Immature natural killer cell (primary cell): ENCODE measurements at regions not wholly inside any gene's neighbourhood (a gene's known extent, or its start where the extent isn't known, plus 50 kb on each side); places are given as distances from the start of the nearest gene placed in this dataset.
"Not testable (repeated sequence)": the region's sequence is repeated elsewhere in the genome, so short reads cannot be mapped to it uniquely, and the experiment has no call there.

Experiments
- DNase-seq, 3 donors: peaks; one replicate each; pipeline ENCODE4 v3.0.0; 2022; ENCODE audit warnings: mixed read lengths in 1 of 3
- H3K27ac Mint-ChIP-seq, 6 donors: one replicate each; pipeline ENCODE4 v1.8.0; 2020; ENCODE audit warnings: mixed read lengths in 6 of 6, mild to moderate bottlenecking in 5 of 6, inconsistent platforms in 4 of 6, moderate library complexity in 3 of 6
- H3K27me3 Mint-ChIP-seq, 3 donors: one replicate each; pipeline ENCODE4 v1.8.0; 2020 to 2021; ENCODE audit warnings: low read depth in 3 of 3, mild to moderate bottlenecking in 3 of 3, mixed read lengths in 3 of 3, moderate library complexity in 3 of 3, inconsistent platforms in 1 of 3
- H3K36me3 Mint-ChIP-seq, 3 donors: one replicate each; pipeline ENCODE4 v1.8.0; 2020; ENCODE audit warnings: mixed read lengths in 3 of 3, inconsistent platforms in 2 of 3, mild to moderate bottlenecking in 2 of 3
- H3K4me1 Mint-ChIP-seq, 2 donors: one replicate each; pipeline ENCODE4 v1.8.0; 2020; ENCODE audit warnings: inconsistent platforms in 2 of 2, mild to moderate bottlenecking in 2 of 2, mixed read lengths in 2 of 2, moderate library complexity in 1 of 2
- H3K4me3 Mint-ChIP-seq, 5 donors: one replicate each; pipeline ENCODE4 v1.8.0; 2020; ENCODE audit warnings: mild to moderate bottlenecking in 5 of 5, mixed read lengths in 5 of 5, inconsistent platforms in 3 of 5, moderate library complexity in 3 of 5
- H3K9me3 Mint-ChIP-seq, 6 donors: one replicate each; pipeline ENCODE4 v1.8.0; 2020; ENCODE audit warnings: mild to moderate bottlenecking in 6 of 6, mixed read lengths in 6 of 6, inconsistent platforms in 4 of 6, moderate library complexity in 3 of 6

- Mint-ChIP-seq H3K27ac (no peak overlapping the region), H3K4me3 (no peak overlapping the region), H3K4me1 (no peaks in the 10 kb centered on the region), H3K9me3 (no peaks in the 10 kb centered on the region), H3K27me3 (peaks cover 2 to 17% (median 4%) of the 10 kb centered on the region in 3 donors), H3K36me3 (no peaks in the 10 kb centered on the region)
- no peak for DNase-seq
Measured at GRCh38 chr10:131829156-131829930, 71.5 kb upstream of the PPP2R2D start.

GRCh38 chr10:131830446-131831130, 70.2 kb upstream of the PPP2R2D start:
- Mint-ChIP-seq H3K27me3 (peaks cover 2 to 16% (median 4%) of the 10 kb centered on the region in 3 donors), H3K4me1 (no peaks in the 10 kb centered on the region), H3K4me3 (no peak overlapping the region), H3K36me3 (no peaks in the 10 kb centered on the region), H3K27ac (no peak overlapping the region), H3K9me3 (peaks cover 0 to 4% (median 0%) of the 10 kb centered on the region in 6 donors)
- DNase-seq = no peak

- Mint-ChIP-seq H3K36me3 (no peaks in the 10 kb centered on the region), H3K27ac (no peak overlapping the region), H3K9me3 (peaks cover 0 to 4% (median 0%) of the 10 kb centered on the region in 6 donors), H3K4me1 (no peaks in the 10 kb centered on the region), H3K4me3 (no peak overlapping the region), H3K27me3 (peaks cover 3 to 13% (median 4%) of the 10 kb centered on the region in 3 donors)
- no peak for DNase-seq
Measured at GRCh38 chr10:131831561-131831960, 69.2 kb upstream of the PPP2R2D start.

- Mint-ChIP-seq H3K27me3 (peaks cover 4 to 11% (median 4%) of the 10 kb centered on the region in 3 donors), H3K36me3 (no peaks in the 10 kb centered on the region), H3K4me3 (no peak overlapping the region), H3K4me1 (no peaks in the 10 kb centered on the region), H3K9me3 (peaks cover 0 to 4% (median 0%) of the 10 kb centered on the region in 6 donors), H3K27ac (no peak overlapping the region)
- DNase-seq = no peak
Measured at GRCh38 chr10:131832056-131832685, 68.6 kb upstream of the PPP2R2D start.

- Mint-ChIP-seq H3K36me3 (no peaks in the 10 kb centered on the region), H3K27me3 (peaks cover 2 to 11% (median 4%) of the 10 kb centered on the region in 3 donors), H3K9me3 (peaks cover 0 to 4% (median 0%) of the 10 kb centered on the region in 6 donors), H3K4me3 (no peak overlapping the region), H3K27ac (no peak overlapping the region), H3K4me1 (no peaks in the 10 kb centered on the region)
- no peak for DNase-seq
Measured at GRCh38 chr10:131833013-131833412, 67.8 kb upstream of the PPP2R2D start.

GRCh38 chr10:131833446-131834080, 67.2 kb upstream of the PPP2R2D start:
- DNase-seq = no peak
- Mint-ChIP-seq H3K9me3 (peaks cover 0 to 4% (median 0%) of the 10 kb centered on the region in 6 donors), H3K27ac (no peak overlapping the region), H3K36me3 (no peaks in the 10 kb centered on the region), H3K4me1 (no peaks in the 10 kb centered on the region), H3K27me3 (peaks cover 2 to 8% (median 4%) of the 10 kb centered on the region in 3 donors), H3K4me3 (no peak overlapping the region)

- peaks cover 2 to 8% (median 4%) of the 10 kb centered on the region in 3 donors for H3K27me3 Mint-ChIP-seq
- H3K4me3 Mint-ChIP-seq = no peak overlapping the region
- H3K9me3 Mint-ChIP-seq = peaks cover 0 to 4% (median 0%) of the 10 kb centered on the region in 6 donors
- H3K36me3 Mint-ChIP-seq = no peaks in the 10 kb centered on the region
- DNase-seq = no peak
- H3K27ac Mint-ChIP-seq = no peak overlapping the region
- no peaks in the 10 kb centered on the region for H3K4me1 Mint-ChIP-seq
Measured at GRCh38 chr10:131834152-131834810, 66.5 kb upstream of the PPP2R2D start.

GRCh38 chr10:131838966-131839742, 61.7 kb upstream of the PPP2R2D start:
- Mint-ChIP-seq H3K27me3 (peaks cover 0 to 7% (median 1%) of the 10 kb centered on the region in 3 donors), H3K4me3 (no peak overlapping the region), H3K4me1 (no peaks in the 10 kb centered on the region), H3K9me3 (peaks cover 0 to 4% (median 0%) of the 10 kb centered on the region in 6 donors), H3K27ac (no peak overlapping the region), H3K36me3 (no peaks in the 10 kb centered on the region)
- no peak for DNase-seq

- H3K27me3 Mint-ChIP-seq, DNase-seq, H3K27ac Mint-ChIP-seq, H3K4me1 Mint-ChIP-seq, H3K36me3 Mint-ChIP-seq, H3K4me3 Mint-ChIP-seq, H3K9me3 Mint-ChIP-seq: not testable (repeated sequence)
Measured at GRCh38 chr10:131839880-131840787, 60.7 kb upstream of the PPP2R2D start.

GRCh38 chr10:131840788-131841118, 60.1 kb upstream of the PPP2R2D start:
- Mint-ChIP-seq H3K4me3 (no peak overlapping the region), H3K27ac (no peak overlapping the region), H3K4me1 (no peaks in the 10 kb centered on the region), H3K27me3 (peaks cover 0 to 7% (median 1%) of the 10 kb centered on the region in 3 donors), H3K36me3 (no peaks in the 10 kb centered on the region), H3K9me3 (no peaks in the 10 kb centered on the region)
- DNase-seq = no peak

- Mint-ChIP-seq H3K4me1 (no peaks in the 10 kb centered on the region), H3K27me3 (peaks cover 0 to 7% (median 1%) of the 10 kb centered on the region in 3 donors), H3K9me3 (no peaks in the 10 kb centered on the region), H3K4me3 (no peak overlapping the region), H3K36me3 (no peaks in the 10 kb centered on the region), H3K27ac (no peak overlapping the region)
- no peak for DNase-seq
Measured at GRCh38 chr10:131841131-131841660, 59.6 kb upstream of the PPP2R2D start.

GRCh38 chr10:131841661-131842139, 59.1 kb upstream of the PPP2R2D start:
- Mint-ChIP-seq H3K27me3 (peaks cover 0 to 7% (median 0%) of the 10 kb centered on the region in 3 donors), H3K36me3 (no peaks in the 10 kb centered on the region), H3K27ac (no peak overlapping the region), H3K9me3 (no peaks in the 10 kb centered on the region), H3K4me3 (no peak overlapping the region), H3K4me1 (no peaks in the 10 kb centered on the region)
- no peak for DNase-seq
